NOMO-1 treated with dmso at 0.1 percent for 144 hours (cell line): ENCODE measurements at regions not wholly inside any gene's neighbourhood (a gene's known extent, or its start where the extent isn't known, plus 50 kb on each side); places are given as distances from the start of the nearest gene placed in this dataset.
"Not testable (repeated sequence)": the region's sequence is repeated elsewhere in the genome, so short reads cannot be mapped to it uniquely, and the experiment has no call there.

ENCODE experiments used
- DNase-seq: peaks from one replicate; lab custom pipeline; 2025; ENCODE audit not compliant: unreplicated experiment; lab: John Stamatoyannopoulos, UW

- no peak for DNase-seq
Measured at GRCh38 chr7:9498303-9498702, 1064.9 kb downstream of the NXPH1 start.

DNA sequence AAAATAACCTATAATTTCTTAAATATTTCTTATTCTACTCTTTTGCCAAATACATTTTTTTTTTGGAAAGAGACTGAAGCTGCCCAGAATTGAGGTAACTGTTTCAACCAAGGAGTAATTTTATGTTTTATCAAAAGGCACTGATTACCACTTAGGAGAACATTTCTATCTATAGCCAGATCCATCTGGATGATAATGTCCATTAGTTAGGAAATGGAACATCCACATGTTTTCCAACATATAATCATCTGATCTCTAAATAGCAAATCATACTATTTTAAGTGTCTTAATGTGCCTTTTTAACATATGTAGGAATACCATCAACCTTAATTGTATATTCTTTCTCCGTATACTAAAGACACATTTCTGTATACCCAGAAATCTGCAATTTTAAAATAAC, 1068.9 kb downstream of the NXPH1 start:
- no peak for DNase-seq

- DNase-seq = no peak
Measured at GRCh38 chr7:9504678-9505077, 1071.3 kb downstream of the NXPH1 start.

GRCh38 chr7:9505516-9505915, 1072.1 kb downstream of the NXPH1 start:
- DNase-seq = no peak

DNA sequence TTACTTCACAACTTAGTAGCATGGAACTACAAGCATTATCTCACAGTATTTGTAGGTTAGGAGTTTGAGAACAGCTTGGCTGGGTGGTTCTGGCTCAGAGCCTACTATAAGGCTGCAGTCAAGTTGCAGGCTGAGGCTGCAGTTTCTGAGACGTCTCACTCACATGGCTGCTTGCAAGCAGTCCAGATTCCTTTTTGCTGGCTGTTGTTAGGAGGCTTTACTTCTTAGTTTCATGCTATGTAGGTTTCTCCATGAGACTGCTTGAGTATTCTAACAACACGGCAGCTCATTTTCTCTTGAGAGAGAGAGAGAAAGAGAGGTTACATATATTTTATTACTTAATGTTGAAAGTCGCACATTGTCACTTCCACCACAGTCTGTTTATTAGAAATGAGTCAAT, 1073.9 kb downstream of the NXPH1 start:
- DNase-seq = no peak

- no peak for DNase-seq
Measured at GRCh38 chr7:9516662-9517061, 1083.3 kb downstream of the NXPH1 start.

DNA sequence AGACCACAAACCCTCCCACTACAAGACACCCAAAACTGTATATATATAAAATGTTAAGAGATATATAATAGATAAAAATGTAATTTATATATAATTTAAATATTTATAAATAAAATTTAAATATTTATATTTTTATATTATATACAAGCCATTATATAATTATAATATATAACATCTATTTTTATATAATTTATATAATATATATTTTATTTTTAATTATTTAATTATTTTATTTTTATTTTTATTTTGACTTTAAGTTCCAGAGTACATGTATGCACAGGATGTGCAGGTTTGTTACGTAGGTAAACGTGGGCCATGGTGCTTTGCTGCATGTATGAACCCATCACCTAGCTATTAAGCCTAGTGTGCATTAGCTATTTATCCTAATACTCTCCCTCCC, 1090.2 kb downstream of the NXPH1 start:
- DNase-seq = no peak

GRCh38 chr7:9552431-9552830, 1119.0 kb downstream of the NXPH1 start:
- DNase-seq = not testable (repeated sequence)

DNA sequence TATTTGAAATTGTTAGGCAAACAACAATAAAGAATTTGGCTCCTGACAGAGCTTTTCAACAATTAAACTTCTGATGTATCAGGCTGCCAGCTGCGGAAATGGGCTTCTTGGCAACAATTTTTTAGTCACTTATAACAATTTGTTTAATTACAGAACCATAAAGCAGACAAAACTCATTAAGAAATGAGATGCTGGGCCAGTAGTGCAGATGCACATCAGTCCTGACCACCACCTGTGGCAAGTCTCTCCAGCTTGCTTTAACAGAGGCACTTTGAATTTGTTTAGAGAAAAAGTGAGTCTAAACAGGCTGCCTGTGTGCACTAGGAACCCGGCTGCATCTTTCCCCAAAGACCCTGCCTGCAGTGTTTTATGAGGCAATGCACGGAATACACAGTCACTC, 1124.4 kb downstream of the NXPH1 start:
- DNase-seq = no peak

DNA sequence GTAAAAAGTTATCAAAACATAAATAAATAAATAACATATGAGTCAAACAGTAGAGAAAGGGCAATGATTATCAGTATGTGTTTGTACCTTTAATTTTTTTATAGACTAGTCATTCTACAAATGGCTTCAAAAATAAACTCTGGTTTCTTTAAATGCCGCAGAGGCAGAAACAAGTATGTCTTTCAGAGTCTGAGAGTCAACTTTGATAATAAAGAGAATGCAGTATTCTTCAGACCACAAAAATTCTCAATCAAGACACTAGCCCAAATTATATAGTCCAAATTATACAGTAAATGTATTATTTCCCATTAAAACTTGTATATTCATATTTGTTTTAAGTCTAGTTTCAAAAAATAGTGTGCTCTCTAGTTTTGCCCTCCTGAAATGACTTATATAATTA, 1142.3 kb downstream of the NXPH1 start:
- no peak for DNase-seq

DNA sequence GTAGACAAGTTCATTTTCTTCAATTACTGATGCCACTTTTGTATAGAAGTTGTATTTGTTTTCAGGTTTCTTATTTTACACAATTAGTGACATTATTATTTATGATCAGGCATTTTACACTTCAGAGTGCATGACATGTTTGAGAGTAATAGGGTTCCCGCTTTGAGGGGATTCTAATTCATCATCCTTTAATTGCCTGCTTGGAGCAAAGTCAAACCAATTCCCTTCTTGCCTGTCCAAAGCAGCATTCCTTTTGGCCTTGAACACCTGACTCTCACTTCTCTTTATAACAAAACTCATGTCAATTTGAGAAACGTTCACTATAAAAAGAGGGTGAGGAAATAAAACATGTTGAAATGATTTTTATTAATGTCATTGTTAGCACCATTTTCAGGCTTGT, 1149.4 kb downstream of the NXPH1 start:
- DNase-seq = no peak

DNA sequence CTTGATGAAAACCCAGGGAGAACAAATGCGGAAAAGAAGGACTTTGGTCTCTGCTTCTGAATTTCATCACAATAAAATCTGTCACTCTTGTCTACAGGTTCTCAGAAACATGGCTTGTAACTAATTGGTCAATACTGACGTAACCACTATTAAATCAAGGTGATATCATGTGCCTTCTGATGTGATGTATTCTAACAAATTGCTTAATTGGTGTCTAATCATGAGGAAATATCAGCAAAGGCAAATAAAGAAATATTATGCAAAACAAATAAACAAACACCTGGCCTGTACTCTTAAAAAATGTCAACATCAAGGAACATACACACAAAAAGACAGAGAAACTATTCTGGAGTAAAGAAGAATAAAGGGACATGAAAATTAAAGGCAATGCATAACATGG, 1165.0 kb downstream of the NXPH1 start:
- no peak for DNase-seq

DNA sequence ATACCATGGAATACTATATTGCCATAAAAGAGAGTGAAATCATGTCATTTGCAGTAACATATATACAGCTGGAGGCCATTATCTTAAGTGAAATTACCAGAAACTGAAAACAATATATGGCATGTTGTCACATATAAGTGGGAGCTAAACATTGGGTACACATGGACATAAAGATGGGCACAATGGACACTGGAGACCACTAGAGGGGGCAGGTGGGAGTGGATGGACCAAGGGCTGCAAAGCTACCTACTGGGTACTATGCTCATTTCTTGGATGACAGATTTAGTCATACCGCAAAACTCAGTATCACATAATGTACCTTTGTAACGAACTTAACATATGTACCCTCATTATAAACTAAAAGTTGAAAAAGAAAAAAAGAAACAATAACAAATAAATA, 1167.6 kb downstream of the NXPH1 start:
- DNase-seq = no peak

DNA sequence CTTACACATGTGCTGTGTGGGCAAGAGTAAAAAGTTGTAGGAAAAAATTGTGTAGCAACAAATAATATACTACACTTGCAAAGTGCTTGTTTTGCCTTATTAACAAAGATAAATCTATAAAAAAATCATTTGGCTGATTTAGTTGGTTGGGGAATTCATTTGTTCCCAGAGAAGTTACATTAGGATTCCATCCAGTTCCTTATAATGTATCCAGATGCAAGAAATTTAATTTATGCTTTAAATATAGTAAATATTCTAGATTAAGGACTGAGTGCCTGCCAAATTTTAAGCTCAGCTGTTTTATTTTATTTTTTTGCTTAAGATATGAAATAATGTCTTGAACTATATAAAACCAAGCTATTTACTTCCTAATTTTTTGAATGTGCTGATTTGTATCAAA, 1169.9 kb downstream of the NXPH1 start:
- DNase-seq = no peak

DNA sequence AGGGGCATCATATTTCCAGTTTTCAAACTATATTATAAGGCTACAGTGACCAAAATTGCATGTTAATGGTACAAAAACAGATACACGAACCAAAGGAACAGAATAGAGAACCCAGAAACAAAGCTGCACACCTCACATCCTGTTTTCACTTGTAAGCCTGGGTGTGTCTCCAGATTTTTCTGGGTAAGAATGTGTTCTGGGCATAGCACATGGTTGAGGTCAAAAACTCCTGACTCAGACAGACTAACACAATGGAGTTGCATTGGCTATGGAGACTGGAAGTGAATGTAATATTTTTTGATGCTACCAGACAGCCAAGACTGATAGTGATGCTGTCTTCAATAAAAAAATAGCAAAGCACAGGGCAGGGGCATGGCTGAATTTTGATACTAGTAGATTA, 1175.2 kb downstream of the NXPH1 start:
- DNase-seq = no peak

DNA sequence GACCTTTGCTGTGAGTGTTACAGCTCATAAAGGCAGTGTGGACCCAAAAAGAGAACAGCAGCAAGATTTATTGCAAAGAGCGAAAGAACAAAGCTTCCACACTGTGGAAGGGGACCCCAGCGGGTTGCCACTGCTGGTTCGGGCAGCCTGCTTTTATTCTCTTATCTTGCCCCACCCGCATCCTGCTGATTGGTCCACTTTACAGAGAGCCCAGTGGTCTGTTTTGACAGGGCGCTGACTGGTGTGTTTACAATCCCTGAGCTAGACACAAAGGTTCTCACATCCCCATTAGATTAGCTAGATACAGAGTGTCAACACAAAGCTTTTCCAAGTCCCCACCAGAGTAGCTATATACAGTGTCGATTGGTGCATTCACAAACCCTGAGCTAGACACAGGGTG, 1187.5 kb downstream of the NXPH1 start:
- not testable (repeated sequence) for DNase-seq

GRCh38 chr7:9621306-9621902, 1188.0 kb downstream of the NXPH1 start:
- not testable (repeated sequence) for DNase-seq

GRCh38 chr7:9621927-9622326, 1188.5 kb downstream of the NXPH1 start:
- DNase-seq = no peak

DNA sequence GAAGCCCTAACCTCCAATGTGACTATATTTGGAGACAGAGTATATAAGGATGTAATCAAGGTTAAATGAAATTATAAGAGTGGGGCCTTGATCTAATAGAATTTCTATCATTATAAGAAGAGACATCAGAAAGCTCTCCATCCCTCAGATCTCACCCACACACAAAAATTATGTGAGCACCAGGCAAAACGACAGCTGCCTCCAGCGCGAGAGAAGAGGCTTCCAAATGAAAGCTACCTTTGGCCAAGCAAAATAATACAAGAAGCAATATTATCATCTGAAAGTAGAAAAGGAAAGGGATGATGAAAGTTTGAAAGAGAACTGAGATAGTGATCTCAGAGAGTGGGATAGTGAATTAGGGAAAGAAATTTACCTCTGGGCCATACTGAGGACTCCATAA, 1192.5 kb downstream of the NXPH1 start:
- DNase-seq = no peak

DNA sequence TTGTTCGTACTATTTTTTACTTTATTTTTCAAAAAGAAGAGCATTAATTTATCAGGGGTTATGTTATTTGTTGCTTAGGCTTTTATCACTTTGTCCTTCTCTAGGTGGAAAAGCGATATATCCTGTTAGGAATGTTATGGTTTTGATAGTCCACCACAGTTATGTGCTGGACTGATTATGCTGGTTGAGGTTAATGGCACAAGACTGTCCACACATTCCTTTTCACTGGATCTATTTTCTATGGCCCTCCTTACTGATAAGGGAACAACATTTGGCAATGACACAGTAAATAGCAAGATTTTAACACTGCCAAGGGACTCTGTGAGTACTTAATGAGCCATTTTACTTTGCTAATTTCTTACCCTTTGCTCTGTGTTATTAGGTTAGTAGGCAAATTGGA, 1212.3 kb downstream of the NXPH1 start:
- DNase-seq = no peak

GRCh38 chr7:9657257-9657656, 1223.8 kb downstream of the NXPH1 start:
- DNase-seq = no peak

- DNase-seq = no peak
Measured at GRCh38 chr7:9671979-9672917, 1238.8 kb downstream of the NXPH1 start.

GRCh38 chr7:9680713-9681112, 1247.3 kb downstream of the NXPH1 start:
- DNase-seq = no peak
